ENCODE measurements at regions not wholly inside any gene's neighbourhood (a gene's known extent, or its start where the extent isn't known, plus 50 kb on each side); places are given as distances from the start of the nearest gene placed in this dataset.

- no peak for DNase-seq
Observed at GRCh38 chr22:48891688-48892577, 935.7 kb downstream of the BRD1 start.

GRCh38 chr22:48890693-48891554 lies 936.7 kb downstream of the BRD1 start:
- DNase-seq: no peak

- no peak for DNase-seq
Observed at GRCh38 chr22:48889887-48890692, 937.6 kb downstream of the BRD1 start.

- no peak for DNase-seq
Observed at GRCh38 chr22:48889209-48889830, 938.4 kb downstream of the BRD1 start.

- no peak for DNase-seq
Observed at GRCh38 chr22:48888466-48889208, 939.0 kb downstream of the BRD1 start.

- DNase-seq: no peak
Observed at GRCh38 chr22:48887394-48888332, 940.0 kb downstream of the BRD1 start.

GRCh38 chr22:48886604-48887393 lies 940.9 kb downstream of the BRD1 start:
- peak; percentile 27 for DNase-seq

- peak; percentile 15 for DNase-seq
Observed at GRCh38 chr22:48885919-48886305, 941.8 kb downstream of the BRD1 start.

- DNase-seq: no peak
Observed at GRCh38 chr22:48885271-48885918, 942.3 kb downstream of the BRD1 start.

- no peak for DNase-seq
Observed at GRCh38 chr22:48884786-48885185, 942.9 kb downstream of the BRD1 start.

GRCh38 chr22:48884324-48884723 lies 943.3 kb downstream of the BRD1 start:
- DNase-seq: no peak

GRCh38 chr22:48883211-48883960 lies 944.3 kb downstream of the BRD1 start:
- DNase-seq: no peak

- DNase-seq: no peak
Observed at GRCh38 chr22:48882636-48883200, 945.0 kb downstream of the BRD1 start.

GRCh38 chr22:48881326-48881980 lies 946.2 kb downstream of the BRD1 start:
- no peak for DNase-seq

- DNase-seq: no peak
Observed at GRCh38 chr22:48880749-48881148, 946.9 kb downstream of the BRD1 start.

- no peak for DNase-seq
Observed at GRCh38 chr22:48876951-48877350, 950.7 kb downstream of the BRD1 start.

GRCh38 chr22:48874956-48875355 lies 952.7 kb downstream of the BRD1 start:
- DNase-seq: no peak

GRCh38 chr22:48873191-48873520 lies 954.5 kb downstream of the BRD1 start:
- DNase-seq: no peak
